GM18870 (cell line): ENCODE measurements at regions not wholly inside any gene's neighbourhood (a gene's known extent, or its start where the extent isn't known, plus 50 kb on each side); places are given as distances from the start of the nearest gene placed in this dataset.

Experiments
- ATAC-seq: cut with Tn5 transposase; IDR thresholded peaks from one replicate; pipeline ENCODE4 v1.9.1; 2021; ENCODE audit warnings: moderate library complexity; ENCODE audit not compliant: unreplicated experiment

GRCh38 chr15:47383102-47383501 lies 334.2 kb upstream of the SEMA6D start:
- no peak for ATAC-seq

GRCh38 chr15:47383801-47384200 lies 333.5 kb upstream of the SEMA6D start:
- no peak for ATAC-seq

- ATAC-seq = no peak
Measured at GRCh38 chr15:47384341-47384740, 333.0 kb upstream of the SEMA6D start.

GRCh38 chr15:47384776-47385175 lies 332.5 kb upstream of the SEMA6D start:
- ATAC-seq = no peak

GRCh38 chr15:47386459-47386858 lies 330.8 kb upstream of the SEMA6D start:
- no peak for ATAC-seq

GRCh38 chr15:47388299-47388698 lies 329.0 kb upstream of the SEMA6D start:
- ATAC-seq = no peak

- no peak for ATAC-seq
Measured at GRCh38 chr15:47390208-47390765, 327.0 kb upstream of the SEMA6D start.

GRCh38 chr15:47394286-47394809 lies 323.0 kb upstream of the SEMA6D start:
- no peak for ATAC-seq

- no peak for ATAC-seq
Measured at GRCh38 chr15:47395076-47395475, 322.2 kb upstream of the SEMA6D start.

GRCh38 chr15:47397655-47398054 lies 319.6 kb upstream of the SEMA6D start:
- no peak for ATAC-seq

GRCh38 chr15:47398132-47398531 lies 319.2 kb upstream of the SEMA6D start:
- no peak for ATAC-seq

GRCh38 chr15:47398594-47398993 lies 318.7 kb upstream of the SEMA6D start:
- ATAC-seq = no peak

GRCh38 chr15:47399100-47399499 lies 318.2 kb upstream of the SEMA6D start:
- ATAC-seq = no peak

- no peak for ATAC-seq
Measured at GRCh38 chr15:47400603-47401002, 316.7 kb upstream of the SEMA6D start.

GRCh38 chr15:47401427-47401826 lies 315.9 kb upstream of the SEMA6D start:
- no peak for ATAC-seq

- ATAC-seq = no peak
Measured at GRCh38 chr15:47402829-47403228, 314.5 kb upstream of the SEMA6D start.

- ATAC-seq = no peak
Measured at GRCh38 chr15:47404877-47405276, 312.4 kb upstream of the SEMA6D start.

- no peak for ATAC-seq
Measured at GRCh38 chr15:47405365-47406162, 311.7 kb upstream of the SEMA6D start.

- no peak for ATAC-seq
Measured at GRCh38 chr15:47407692-47408091, 309.6 kb upstream of the SEMA6D start.

GRCh38 chr15:47409038-47409437 lies 308.3 kb upstream of the SEMA6D start:
- no peak for ATAC-seq

- no peak for ATAC-seq
Measured at GRCh38 chr15:47409600-47409999, 307.7 kb upstream of the SEMA6D start.

- ATAC-seq = no peak
Measured at GRCh38 chr15:47410247-47410646, 307.1 kb upstream of the SEMA6D start.
